Coronary artery (tissue), 2 donors: ENCODE measurements at regions not wholly inside any gene's neighbourhood (a gene's known extent, or its start where the extent isn't known, plus 50 kb on each side); places are given as distances from the start of the nearest gene placed in this dataset.
A peak's percentile ranks its signal among the peaks of the same experiment; 100 is the strongest.

Experiments
- DNase-seq: peaks from one replicate; pipeline ENCODE4 v3.0.0-alpha.2; 2017; ENCODE audit warnings: low spot score
- H3K27ac ChIP-seq, 2 donors: fragments of 200-600 bp; sonication (generic); one replicate each; pipeline ENCODE4 v1.5.1; 2016 to 2019
- H3K4me3 ChIP-seq: fragments of 200-600 bp; sonication (generic); 2 replicates; pipeline ENCODE4 v1.5.1; 2016; ENCODE audit warnings: mild to moderate bottlenecking, moderate library complexity
- TF ChIP-seq, protein P1 (sequence below): fragments of 200-600 bp; sonication (generic); IDR thresholded peaks from one replicate; pipeline ENCODE4 v1.5.1; 2019; ENCODE audit warnings: antibody characterized with exemption

GRCh38 chr12:67390273-67390672, 121.1 kb downstream of the CAND1 start:
- Histone ChIP-seq H3K27ac (no peak overlapping the region), H3K4me3 (no peak overlapping the region)
- no peak for DNase-seq
- TF ChIP-seq, protein P1, sequence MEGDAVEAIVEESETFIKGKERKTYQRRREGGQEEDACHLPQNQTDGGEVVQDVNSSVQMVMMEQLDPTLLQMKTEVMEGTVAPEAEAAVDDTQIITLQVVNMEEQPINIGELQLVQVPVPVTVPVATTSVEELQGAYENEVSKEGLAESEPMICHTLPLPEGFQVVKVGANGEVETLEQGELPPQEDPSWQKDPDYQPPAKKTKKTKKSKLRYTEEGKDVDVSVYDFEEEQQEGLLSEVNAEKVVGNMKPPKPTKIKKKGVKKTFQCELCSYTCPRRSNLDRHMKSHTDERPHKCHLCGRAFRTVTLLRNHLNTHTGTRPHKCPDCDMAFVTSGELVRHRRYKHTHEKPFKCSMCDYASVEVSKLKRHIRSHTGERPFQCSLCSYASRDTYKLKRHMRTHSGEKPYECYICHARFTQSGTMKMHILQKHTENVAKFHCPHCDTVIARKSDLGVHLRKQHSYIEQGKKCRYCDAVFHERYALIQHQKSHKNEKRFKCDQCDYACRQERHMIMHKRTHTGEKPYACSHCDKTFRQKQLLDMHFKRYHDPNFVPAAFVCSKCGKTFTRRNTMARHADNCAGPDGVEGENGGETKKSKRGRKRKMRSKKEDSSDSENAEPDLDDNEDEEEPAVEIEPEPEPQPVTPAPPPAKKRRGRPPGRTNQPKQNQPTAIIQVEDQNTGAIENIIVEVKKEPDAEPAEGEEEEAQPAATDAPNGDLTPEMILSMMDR = no peak

GRCh38 chr12:67391034-67391433, 121.9 kb downstream of the CAND1 start:
- Histone ChIP-seq H3K4me3 (no peak overlapping the region), H3K27ac (no peak overlapping the region)
- DNase-seq = no peak
- TF ChIP-seq, protein P1 = no peak

GRCh38 chr12:67391656-67392055, 122.5 kb downstream of the CAND1 start:
- no peak for DNase-seq
- Histone ChIP-seq H3K4me3 (no peak overlapping the region), H3K27ac (no peak overlapping the region)
- TF ChIP-seq, protein P1 = no peak

GRCh38 chr12:67394550-67394949, 125.4 kb downstream of the CAND1 start:
- DNase-seq = peak; percentile 79
- TF ChIP-seq, protein P1 = peak; percentile 29
- peak overlapping the region in 1 of 2 donors; percentile 63 for H3K27ac ChIP-seq
- no peak overlapping the region for H3K4me3 ChIP-seq

DNA sequence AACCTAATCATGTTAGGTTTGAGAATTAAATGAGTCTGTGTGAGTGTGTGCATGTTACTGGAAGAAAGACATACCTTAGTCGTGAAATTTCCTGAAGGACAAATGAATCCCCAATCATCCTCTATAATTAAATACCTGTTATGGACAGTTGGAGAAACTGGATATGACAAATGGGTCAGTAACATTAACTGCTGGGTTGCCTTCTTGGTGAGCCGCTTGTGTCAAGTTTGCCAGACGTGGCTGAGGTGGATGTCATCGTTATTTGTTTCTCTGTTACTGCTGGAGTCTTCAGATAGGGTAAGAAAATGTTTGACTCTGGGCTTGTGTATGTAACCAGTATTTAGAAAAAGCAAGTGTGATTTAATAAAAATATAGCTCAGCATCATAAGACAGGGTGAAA, 131.6 kb downstream of the CAND1 start:
- no peak overlapping the region for H3K4me3 ChIP-seq
- no peak overlapping the region for H3K27ac ChIP-seq
- TF ChIP-seq, protein P1 = no peak
- DNase-seq = no peak

GRCh38 chr12:67410246-67410645, 141.1 kb downstream of the CAND1 start:
- TF ChIP-seq, protein P1 = no peak
- H3K4me3 ChIP-seq = no peak overlapping the region
- DNase-seq = no peak
- no peak overlapping the region for H3K27ac ChIP-seq

GRCh38 chr12:67410667-67411067, 141.5 kb downstream of the CAND1 start:
- no peak for DNase-seq
- TF ChIP-seq, protein P1 = no peak
- no peak overlapping the region for H3K27ac ChIP-seq
- no peak overlapping the region for H3K4me3 ChIP-seq
